ENCODE measurements at regions not wholly inside any gene's neighbourhood (a gene's known extent, or its start where the extent isn't known, plus 50 kb on each side); places are given as distances from the start of the nearest gene placed in this dataset.

DNA sequence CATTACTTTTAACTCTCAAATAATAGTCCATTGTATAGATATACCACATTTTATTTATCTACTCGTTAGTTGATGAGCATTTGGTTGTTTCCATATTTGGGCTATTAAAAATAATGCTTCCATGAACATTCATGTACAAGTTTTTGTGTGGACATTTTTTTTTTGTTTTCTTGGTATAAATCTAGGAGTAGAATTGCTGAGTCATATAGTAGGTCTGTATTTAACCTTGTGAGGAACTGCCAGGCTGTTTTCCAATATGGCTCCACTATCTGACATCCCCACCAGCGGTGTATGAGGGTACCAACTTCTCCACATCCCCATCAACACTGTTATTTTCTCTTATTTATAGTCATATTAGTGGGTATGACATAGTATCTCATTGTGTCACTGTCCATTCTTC lies 143.1 kb downstream of the RAP2A start:
- Histone ChIP-seq H4K91ac (replicated peaks; ENCODE audit: insufficient read length, low read length) (no peak overlapping the region), H3K9me3 (ENCODE audit: insufficient read depth in 2 of 2, low read depth in 1 of 2, low read length in 1 of 2) (no peaks in the 10 kb centered on the region), H2BK20ac (ENCODE audit: low read length) (no peak overlapping the region), H2BK120ac (replicated peaks; ENCODE audit: low read depth, low read length) (no peak overlapping the region), H2BK5ac (ENCODE audit: low read depth, low read length) (no peak overlapping the region), H4K8ac (ENCODE audit: extremely low read depth, insufficient read depth, low read length) (no peak overlapping the region), H4K5ac (ENCODE audit: insufficient read length, low read depth, low read length) (no peak overlapping the region), H2BK12ac (ENCODE audit: low read depth, low read length) (no peak overlapping the region), H3K4me2 (ENCODE audit: insufficient read depth in 1 of 2, low read depth in 2 of 2, low read length in 2 of 2) (no peak overlapping the region), H3K23me2 (ENCODE audit: low read depth, low read length) (no peaks in the 10 kb centered on the region), H3K27me3 (replicated peaks in 1 of 4; ENCODE audit: control insufficient read depth in 3 of 4, extremely low read depth in 1 of 4, insufficient read depth in 3 of 4, low read length in 3 of 4) (no peaks in the 10 kb centered on the region), H2BK15ac (ENCODE audit: low read length) (no peak overlapping the region), H3K9ac (replicated peaks in 1 of 4; ENCODE audit: extremely low read depth in 1 of 4, low read depth in 3 of 4, low read length in 3 of 4) (no peak overlapping the region), H3K79me2 (ENCODE audit: control insufficient read depth in 1 of 2, insufficient read depth in 2 of 2, low read length in 2 of 2) (no peaks in the 10 kb centered on the region), H4K20me1 (replicated peaks in 1 of 2; ENCODE audit: control insufficient read depth in 1 of 2, insufficient read depth in 2 of 2, low read length in 2 of 2) (no peaks in the 10 kb centered on the region), H3K36me3 (ENCODE audit: control insufficient read depth in 2 of 4, insufficient read depth in 4 of 4, low read length in 3 of 4) (no peaks in the 10 kb centered on the region), H3K23ac (ENCODE audit: insufficient read length) (no peak overlapping the region), H2AK5ac (ENCODE audit: low read depth, low read length) (no peak overlapping the region), H3K79me1 (ENCODE audit: low read depth, low read length) (no peaks in the 10 kb centered on the region), H3K56ac (replicated peaks; ENCODE audit: insufficient read length, low read depth, low read length) (no peak overlapping the region), H2AFZ (ENCODE audit: low read length) (no peak overlapping the region), H3K4me3 (ENCODE audit: extremely low read depth in 1 of 4, insufficient read depth in 2 of 4, low read depth in 3 of 4, low read length in 4 of 4) (no peak overlapping the region), H3K4me1 (replicated peaks in 1 of 4; ENCODE audit: control insufficient read depth in 3 of 4, insufficient read depth in 4 of 4, low read length in 3 of 4) (peaks cover 0 to 3% (median 0%) of the 10 kb centered on the region in 4 experiments; a peak in 1 of 7 replicates), H3K18ac (ENCODE audit: extremely low read depth, low read length) (no peak overlapping the region), H3K4ac (replicated peaks; ENCODE audit: insufficient read length, low read depth, low read length) (no peak overlapping the region), H3K14ac (ENCODE audit: insufficient read length) (no peak overlapping the region), H3K27ac (ENCODE audit: low read depth, low read length) (no peak overlapping the region)
- 96% methylated on average over 2 of the region's 2 CpGs; no CpG with 5 or more reads in 1 of the 2 experiments for WGBS, 2 experiments (ENCODE audit: extremely low coverage in 1 of 2, insufficient coverage in 1 of 2, insufficient read length in 1 of 2, insufficient replicate concordance in 2 of 2, low coverage in 1 of 2, low lambda C conversion rate in 2 of 2, missing lambda C conversion rate in 1 of 2)
- ChIA-PET POLR2A (ENCODE audit: partially characterized antibody) (no interaction called here), CTCF (ENCODE audit: partially characterized antibody) (no interaction called here)
- TF ChIP-seq SIRT6 (IDR thresholded peaks at IDR 0.05; ENCODE audit: low read length) (no peak), SP2 (IDR thresholded peaks at IDR 0.05; ENCODE audit: low read length) (no peak), MAFK (IDR thresholded peaks at IDR 0.05; ENCODE audit: low read depth, low read length) (peak; percentile 30; the same call in 1 of the 2 replicates)
- FAIRE-seq (no peak), DNase-seq (ENCODE audit: low read depth in 1 of 2, low spot score in 2 of 2) (no peak)
